H1 (cell line): ENCODE measurements at regions not wholly inside any gene's neighbourhood (a gene's known extent, or its start where the extent isn't known, plus 50 kb on each side); places are given as distances from the start of the nearest gene placed in this dataset.

Experiments used
- CTCF ChIA-PET: fragments of 300-600 bp; sonication (Branson Sonifier 250); formaldehyde crosslinking; loops from one replicate; lab custom pipeline; 2021; ENCODE audit not compliant: partially characterized antibody; lab: Charles Lee
- POLR2A ChIA-PET: fragments of 300-600 bp; sonication (Branson Sonifier 250); formaldehyde crosslinking; loops from one replicate; lab custom pipeline; 2021; ENCODE audit warnings: inconsistent platforms; ENCODE audit not compliant: partially characterized antibody; lab: Charles Lee
- DNase-seq, 2 experiments: peaks; one replicate each; pipeline versions ENCODE4 v3.0.0 to v3.0.0-alpha.2; 2010 to 2022; ENCODE audit warnings: low spot score in 2 of 2, low read depth in 1 of 2, mixed read lengths in 1 of 2
- FAIRE-seq: peaks from 2 replicates; lab custom pipeline; 2011; peaks lifted over from hg19 to GRCh38; lab: Jason Lieb, UNC
- H2AFZ ChIP-seq: 2 replicates; pipeline ENCODE4 v1.8.1; 2012; ENCODE audit warnings: low read length, inconsistent platforms
- H2AK5ac ChIP-seq: 2 replicates; pipeline ENCODE4 v1.6.1; 2013; ENCODE audit warnings: low read depth, low read length
- H2BK120ac ChIP-seq: replicated peaks from 2 replicates; pipeline ENCODE3; 2013; ENCODE audit warnings: low read depth, low read length, inconsistent platforms
- H2BK12ac ChIP-seq: 2 replicates; pipeline ENCODE4 v1.6.1; 2013; ENCODE audit warnings: low read depth, low read length
- H2BK15ac ChIP-seq: 2 replicates; pipeline ENCODE4 v1.6.1; 2013; ENCODE audit warnings: low read length
- H2BK20ac ChIP-seq: 2 replicates; pipeline ENCODE4 v1.6.1; 2013; ENCODE audit warnings: low read length
- H2BK5ac ChIP-seq: 2 replicates; pipeline ENCODE4 v1.6.1; 2013; ENCODE audit warnings: low read depth, low read length
- H3K14ac ChIP-seq: 2 replicates; pipeline ENCODE4 v1.6.1; 2013; ENCODE audit warnings: inconsistent platforms; ENCODE audit not compliant: insufficient read length
- H3K18ac ChIP-seq: 2 replicates; pipeline ENCODE4 v1.6.1; 2013; ENCODE audit warnings: low read length; ENCODE audit errors: extremely low read depth
- H3K23ac ChIP-seq: 2 replicates; pipeline ENCODE4 v1.6.1; 2013; ENCODE audit warnings: inconsistent platforms; ENCODE audit not compliant: insufficient read length
- H3K23me2 ChIP-seq: 2 replicates; pipeline ENCODE4 v1.6.1; 2013; ENCODE audit warnings: low read depth, low read length
- H3K27ac ChIP-seq: 2 replicates; pipeline ENCODE4 v1.6.1; 2011; ENCODE audit warnings: low read depth, low read length, inconsistent platforms
- H3K27me3 ChIP-seq, 4 experiments: replicated peaks in 1 of 4; 1 replicate in 1 of 4; 2 replicates in 3 of 4; pipeline versions ENCODE4 v1.6.1 to v1.8.1; 2011 to 2013; ENCODE audit warnings: low read length in 3 of 4, mild to moderate bottlenecking in 3 of 4, inconsistent platforms in 2 of 4, mixed read lengths in 2 of 4, moderate library complexity in 1 of 4; ENCODE audit not compliant: control insufficient read depth in 3 of 4, insufficient read depth in 3 of 4; ENCODE audit errors: extremely low read depth in 1 of 4
- H3K36me3 ChIP-seq, 4 experiments: 2 replicates each; pipeline versions ENCODE4 v1.6.1 to v1.8.1; 2011 to 2013; ENCODE audit warnings: mild to moderate bottlenecking in 4 of 4, low read length in 3 of 4, moderate library complexity in 2 of 4, control low read depth in 1 of 4, inconsistent platforms in 1 of 4; ENCODE audit not compliant: insufficient read depth in 4 of 4, control insufficient read depth in 2 of 4
- H3K4ac ChIP-seq: replicated peaks from 2 replicates; pipeline ENCODE3; 2013; ENCODE audit warnings: low read length, low read depth, mixed read lengths, inconsistent platforms; ENCODE audit not compliant: insufficient read length
- H3K4me1 ChIP-seq, 4 experiments: replicated peaks in 1 of 4; 1 replicate in 1 of 4; 2 replicates in 3 of 4; pipeline versions ENCODE4 v1.6.1 to v1.8.1; 2011 to 2013; ENCODE audit warnings: low read length in 3 of 4, inconsistent platforms in 2 of 4, mixed read lengths in 1 of 4; ENCODE audit not compliant: insufficient read depth in 4 of 4, control insufficient read depth in 3 of 4
- H3K4me2 ChIP-seq, 2 experiments: 2 replicates each; pipeline versions ENCODE4 v1.6.1 to v1.8.1; 2011 to 2013; ENCODE audit warnings: low read depth in 2 of 2, low read length in 2 of 2, control low read depth in 1 of 2, inconsistent platforms in 1 of 2, mild to moderate bottlenecking in 1 of 2; ENCODE audit not compliant: insufficient read depth in 1 of 2
- H3K4me3 ChIP-seq, 4 experiments: fragments of 200-600, 300-600 bp in 1 of 4; sonication (generic), shearing (Covaris generic), sonication (Bioruptor Twin) in 1 of 4; 2 replicates each; pipeline versions ENCODE4 v1.5.1 to v1.8.1; 2011 to 2016; ENCODE audit warnings: low read length in 4 of 4, low read depth in 3 of 4, control low read depth in 2 of 4, inconsistent platforms in 2 of 4, mild to moderate bottlenecking in 2 of 4, mixed read lengths in 1 of 4, moderate library complexity in 1 of 4; ENCODE audit not compliant: insufficient read depth in 2 of 4; ENCODE audit errors: extremely low read depth in 1 of 4
- H3K56ac ChIP-seq: replicated peaks from 2 replicates; pipeline ENCODE3; 2013; ENCODE audit warnings: low read depth, mild to moderate bottlenecking, mixed read lengths, low read length, inconsistent platforms; ENCODE audit not compliant: insufficient read length
- H3K79me1 ChIP-seq: 2 replicates; pipeline ENCODE4 v1.6.1; 2013; ENCODE audit warnings: low read depth, low read length, control low read depth
- H3K79me2 ChIP-seq, 2 experiments: 2 replicates each; pipeline versions ENCODE4 v1.6.1 to v1.8.1; 2012 to 2013; ENCODE audit warnings: low read length in 2 of 2, mild to moderate bottlenecking in 2 of 2, inconsistent platforms in 1 of 2; ENCODE audit not compliant: insufficient read depth in 2 of 2, control insufficient read depth in 1 of 2
- H3K9ac ChIP-seq, 4 experiments: replicated peaks in 1 of 4; 1 replicate in 1 of 4; 2 replicates in 3 of 4; pipeline versions ENCODE4 v1.6.1 to v1.8.1; 2011 to 2013; ENCODE audit warnings: low read depth in 3 of 4, low read length in 3 of 4, control low read depth in 2 of 4, mild to moderate bottlenecking in 2 of 4, moderate library complexity in 2 of 4, inconsistent platforms in 1 of 4; ENCODE audit errors: extremely low read depth in 1 of 4
- H3K9me3 ChIP-seq, 2 experiments: 2 replicates each; pipeline versions ENCODE4 v1.6.1 to v1.8.1; 2012 to 2013; ENCODE audit warnings: mild to moderate bottlenecking in 2 of 2, moderate library complexity in 2 of 2, control low read depth in 1 of 2, inconsistent platforms in 1 of 2, low read depth in 1 of 2, low read length in 1 of 2, mixed read lengths in 1 of 2; ENCODE audit not compliant: insufficient read depth in 2 of 2
- H4K20me1 ChIP-seq, 2 experiments: replicated peaks in 1 of 2; 2 replicates each; pipeline versions ENCODE3 to v1.8.1; 2011 to 2013; ENCODE audit warnings: inconsistent platforms in 2 of 2, low read length in 2 of 2, mild to moderate bottlenecking in 1 of 2; ENCODE audit not compliant: insufficient read depth in 2 of 2, control insufficient read depth in 1 of 2
- H4K5ac ChIP-seq: 2 replicates; pipeline ENCODE4 v1.6.1; 2013; ENCODE audit warnings: low read length, low read depth, mixed read lengths, inconsistent platforms; ENCODE audit not compliant: insufficient read length
- H4K8ac ChIP-seq: 2 replicates; pipeline ENCODE4 v1.8.0; 2013; ENCODE audit warnings: mild to moderate bottlenecking, moderate library complexity, low read length, inconsistent platforms; ENCODE audit not compliant: insufficient read depth; ENCODE audit errors: extremely low read depth
- H4K91ac ChIP-seq: replicated peaks from 2 replicates; pipeline ENCODE3; 2013; ENCODE audit warnings: low read length, mixed read lengths, inconsistent platforms; ENCODE audit not compliant: insufficient read length
- CBX5 ChIP-seq: fragments of 300-800, 300-1000 bp; sonication (generic); IDR thresholded peaks from 2 replicates; pipeline ENCODE4 v1.7.1; 2016; ENCODE audit warnings: antibody characterized with exemption, low read length, low read depth
- HDAC6 ChIP-seq: IDR thresholded peaks from one replicate; pipeline ENCODE4 v1.7.1; 2012; ENCODE audit warnings: low read depth, mild to moderate bottlenecking, inconsistent platforms, low read length, moderate library complexity
- NANOG ChIP-seq: IDR thresholded peaks from 2 replicates; pipeline ENCODE4 v1.6.1; 2011; ENCODE audit warnings: low read length, low read depth, mild to moderate bottlenecking, inconsistent platforms; ENCODE audit not compliant: insufficient read depth, poor library complexity, severe bottlenecking
- PHF8 ChIP-seq: fragments of 200-600 bp; sonication (generic); conservative IDR thresholded peaks from 2 replicates; pipeline ENCODE4 v1.7.1; 2012; ENCODE audit warnings: low read depth, mild to moderate bottlenecking, inconsistent platforms, low read length, moderate library complexity
- POLR2A ChIP-seq, 2 experiments: IDR thresholded peaks; 1 replicate in 1 of 2; 2 replicates in 1 of 2; pipeline ENCODE4 v1.6.1; 2011; ENCODE audit warnings: low read depth in 2 of 2, low read length in 2 of 2, mild to moderate bottlenecking in 2 of 2; ENCODE audit errors: control extremely low read depth in 1 of 2
- POLR2AphosphoS5 ChIP-seq: IDR thresholded peaks from 2 replicates; pipeline ENCODE4 v1.6.1; 2011; ENCODE audit warnings: low read depth, low read length
- RBBP5 ChIP-seq: IDR thresholded peaks from 2 replicates; pipeline ENCODE4 v1.7.1; 2012; ENCODE audit warnings: low read depth, mild to moderate bottlenecking, inconsistent platforms, low read length, moderate library complexity, borderline replicate concordance
- RNF2 ChIP-seq: fragments of 200-900, 300-1000 bp; sonication (generic); IDR thresholded peaks from 2 replicates; pipeline ENCODE4 v1.7.1; 2016; ENCODE audit warnings: borderline replicate concordance, low read depth, mild to moderate bottlenecking, antibody characterized with exemption, low read length; ENCODE audit not compliant: poor library complexity, severe bottlenecking; ENCODE audit errors: missing control alignments
- RXRA ChIP-seq: IDR thresholded peaks from 2 replicates; pipeline ENCODE4 v1.6.1; 2011; ENCODE audit warnings: low read depth, mild to moderate bottlenecking, low read length, moderate library complexity; ENCODE audit not compliant: insufficient read depth
- SIX5 ChIP-seq: IDR thresholded peaks from 2 replicates; pipeline ENCODE4 v1.6.1; 2011; ENCODE audit warnings: mild to moderate bottlenecking, low read depth, low read length
- SP2 ChIP-seq: IDR thresholded peaks from 2 replicates; pipeline ENCODE4 v1.6.1; 2012; ENCODE audit warnings: mild to moderate bottlenecking, low read length, inconsistent platforms
- SUZ12 ChIP-seq: fragments of 200-600 bp; sonication (generic); IDR thresholded peaks from 2 replicates; pipeline ENCODE4 v1.6.1; 2012; ENCODE audit warnings: mild to moderate bottlenecking, inconsistent platforms, low read length, moderate library complexity, mixed read lengths
- TCF12 ChIP-seq: IDR thresholded peaks from 2 replicates; pipeline ENCODE4 v1.6.1; 2011; ENCODE audit warnings: low read depth, mild to moderate bottlenecking, low read length
- WGBS, 2 experiments: shearing (Covaris generic) in 1 of 2; methylation state at CpG; one replicate each; pipeline versions ENCODE4 v1.1.6 to v1.1.7; 2013 to 2015; ENCODE audit warnings: low lambda C conversion rate in 2 of 2, mixed read lengths in 2 of 2, inconsistent platforms in 1 of 2, low coverage in 1 of 2, missing lambda C conversion rate in 1 of 2; ENCODE audit not compliant: insufficient replicate concordance in 2 of 2, insufficient coverage in 1 of 2, insufficient read length in 1 of 2; ENCODE audit errors: extremely low coverage in 1 of 2, missing lambda C conversion rate in 1 of 2; 5-methylcytosine and 5-hydroxymethylcytosine counted together
- TF ChIP-seq, protein P1 (sequence below): IDR thresholded peaks from 2 replicates; pipeline ENCODE4 v1.6.1; 2011; ENCODE audit warnings: low read depth, mild to moderate bottlenecking, low read length; ENCODE audit not compliant: insufficient read depth
- TF ChIP-seq, protein P2 (sequence below): IDR thresholded peaks from 2 replicates; pipeline ENCODE4 v1.6.1; 2012; ENCODE audit warnings: inconsistent platforms

DNA sequence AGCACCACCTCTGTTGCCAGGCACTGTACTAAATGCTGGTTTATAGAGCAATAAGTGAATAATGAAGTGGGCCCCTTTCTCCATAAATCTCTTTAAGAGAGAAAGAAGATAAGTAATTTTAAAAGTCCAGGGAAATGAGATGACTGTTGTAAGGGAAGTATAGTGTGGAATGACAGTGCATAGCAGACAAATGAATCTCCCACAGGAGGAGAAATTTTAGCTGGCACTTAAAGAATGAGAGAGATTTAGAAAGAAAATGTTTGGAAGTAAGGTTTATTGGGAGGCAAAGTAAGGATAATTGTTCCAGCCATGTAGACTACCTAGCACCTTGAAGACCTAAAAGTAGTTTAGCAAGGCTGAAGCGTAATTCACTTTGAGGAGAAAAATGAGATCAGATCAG, 1081.1 kb upstream of the PABPC4L start:
- no peak overlapping the region for H4K8ac ChIP-seq
- H3K18ac ChIP-seq: no peak overlapping the region
- ChIA-PET POLR2A (no interaction called here), CTCF (no interaction called here)
- no peak overlapping the region for H4K91ac ChIP-seq
- no peak overlapping the region for H3K4ac ChIP-seq
- H3K56ac ChIP-seq: no peak overlapping the region
- no peak overlapping the region for H4K5ac ChIP-seq
- 86% methylated on average over 1 of the region's 1 CpG; no CpG with 5 or more reads in 1 of the 2 experiments for WGBS, 2 experiments
- no peak overlapping the region for H2BK12ac ChIP-seq
- H3K4me2 ChIP-seq: no peak overlapping the region
- no peak overlapping the region for H3K14ac ChIP-seq
- H3K4me3 ChIP-seq: no peak overlapping the region
- H3K9me3 ChIP-seq: no peaks in the 10 kb centered on the region
- no peaks in the 10 kb centered on the region for H3K23me2 ChIP-seq
- H3K27ac ChIP-seq: no peak overlapping the region
- no peak overlapping the region for H2AK5ac ChIP-seq
- no peaks in the 10 kb centered on the region for H4K20me1 ChIP-seq
- H3K27me3 ChIP-seq: no peaks in the 10 kb centered on the region
- no peak overlapping the region for H2AFZ ChIP-seq
- DNase-seq (no peak), FAIRE-seq (no peak)
- no peaks in the 10 kb centered on the region for H3K36me3 ChIP-seq
- H2BK20ac ChIP-seq: no peak overlapping the region
- H3K79me1 ChIP-seq: no peaks in the 10 kb centered on the region
- H2BK5ac ChIP-seq: no peak overlapping the region
- no peak overlapping the region for H3K23ac ChIP-seq
- no peak overlapping the region for H3K9ac ChIP-seq
- no peak overlapping the region for H2BK120ac ChIP-seq
- H3K4me1 ChIP-seq: peaks cover 0 to 3% (median 0%) of the 10 kb centered on the region in 4 experiments; a peak in 1 of 7 replicates
- no peak overlapping the region for H2BK15ac ChIP-seq
- H3K79me2 ChIP-seq: no peaks in the 10 kb centered on the region
- TF ChIP-seq, protein P1, sequence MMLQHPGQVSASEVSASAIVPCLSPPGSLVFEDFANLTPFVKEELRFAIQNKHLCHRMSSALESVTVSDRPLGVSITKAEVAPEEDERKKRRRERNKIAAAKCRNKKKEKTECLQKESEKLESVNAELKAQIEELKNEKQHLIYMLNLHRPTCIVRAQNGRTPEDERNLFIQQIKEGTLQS: no peak
- TF ChIP-seq SP2 (no peak), SIX5 (no peak), NANOG (no peak), SUZ12 (no peak), PHF8 (no peak), RNF2 (no peak), RXRA (no peak), POLR2AphosphoS5 (no peak), POLR2A (IDR thresholded peaks at IDR 0.05; ENCODE audit: control extremely low read depth in 1 of 2, low read depth in 2 of 2, low read length in 2 of 2) (no peak), CBX5 (no peak), RBBP5 (no peak), HDAC6 (no peak), TCF12 (no peak)
- TF ChIP-seq, protein P2, sequence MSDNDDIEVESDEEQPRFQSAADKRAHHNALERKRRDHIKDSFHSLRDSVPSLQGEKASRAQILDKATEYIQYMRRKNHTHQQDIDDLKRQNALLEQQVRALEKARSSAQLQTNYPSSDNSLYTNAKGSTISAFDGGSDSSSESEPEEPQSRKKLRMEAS: no peak
